SK-MEL-5 (cell line): ENCODE measurements at regions not wholly inside any gene's neighbourhood (a gene's known extent, or its start where the extent isn't known, plus 50 kb on each side); places are given as distances from the start of the nearest gene placed in this dataset.
A peak's percentile ranks its signal among the peaks of the same experiment; 100 is the strongest.

Experiments
- DNase-seq: peaks from one replicate; pipeline ENCODE4 v3.0.0-alpha.2; 2016; ENCODE audit warnings: low read depth, low spot score
- in situ Hi-C: cut with HindIII; loops from 2 replicates; pipeline ENCODE4 v1.10.0; 2016; ENCODE audit warnings: low sequenced_read_pairs, high pct_unique_total_duplicates, low pct_unique_long_range_greater_than_20kb

GRCh38 chr15:69748576-69749185, 296.1 kb downstream of the RPLP1 start:
- in situ Hi-C loops, result no loop called here
- no peak for DNase-seq

- no peak for DNase-seq
- in situ Hi-C loops, result no loop called here
These were observed 296.7 kb downstream of the RPLP1 start for GRCh38 chr15:69749274-69749673.

DNA sequence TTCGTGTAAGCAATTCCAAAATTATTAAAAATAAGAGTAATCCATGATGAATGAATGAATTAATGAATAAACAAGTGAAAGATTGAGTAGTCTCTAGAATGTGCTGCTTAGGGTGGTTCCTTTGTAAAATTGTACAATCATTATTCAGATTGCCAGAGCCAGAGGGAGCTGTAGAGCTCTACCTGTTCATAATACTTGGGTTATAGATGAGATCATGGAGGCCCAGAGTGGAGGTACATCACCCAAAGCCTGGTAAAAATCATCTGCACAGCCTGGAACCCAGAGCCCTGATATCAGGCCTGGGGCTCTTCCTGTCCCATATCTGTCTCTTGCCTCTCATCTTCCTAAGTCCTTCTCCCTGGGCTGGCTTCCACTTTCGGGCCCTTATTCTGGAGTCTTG, 297.2 kb downstream of the RPLP1 start:
- DNase-seq, result peak; percentile 16
- in situ Hi-C loops, result no loop called here

DNA sequence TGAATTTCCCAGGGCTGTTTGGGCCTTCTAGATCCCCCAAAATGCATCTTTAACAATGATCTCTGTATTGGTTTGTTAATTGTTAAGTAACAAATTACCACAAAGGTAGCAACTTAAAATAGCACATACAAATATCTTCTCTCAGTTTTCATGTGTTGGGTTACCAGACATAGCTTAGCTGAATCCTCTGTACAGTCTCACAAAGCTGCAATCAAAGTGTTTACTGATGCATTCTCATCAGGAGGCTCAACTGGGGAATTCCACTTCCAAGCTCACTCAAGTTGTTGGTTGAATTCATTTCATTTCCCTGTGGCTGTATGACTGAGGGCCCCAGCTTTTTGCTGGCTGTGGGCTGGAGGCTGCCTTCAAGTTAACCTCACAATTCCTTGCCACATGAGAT, 297.6 kb downstream of the RPLP1 start:
- DNase-seq, result no peak
- in situ Hi-C loops, result no loop called here

- in situ Hi-C loops, result no loop called here
- DNase-seq, result no peak
These were observed 298.5 kb downstream of the RPLP1 start for GRCh38 chr15:69751147-69751546.

DNA sequence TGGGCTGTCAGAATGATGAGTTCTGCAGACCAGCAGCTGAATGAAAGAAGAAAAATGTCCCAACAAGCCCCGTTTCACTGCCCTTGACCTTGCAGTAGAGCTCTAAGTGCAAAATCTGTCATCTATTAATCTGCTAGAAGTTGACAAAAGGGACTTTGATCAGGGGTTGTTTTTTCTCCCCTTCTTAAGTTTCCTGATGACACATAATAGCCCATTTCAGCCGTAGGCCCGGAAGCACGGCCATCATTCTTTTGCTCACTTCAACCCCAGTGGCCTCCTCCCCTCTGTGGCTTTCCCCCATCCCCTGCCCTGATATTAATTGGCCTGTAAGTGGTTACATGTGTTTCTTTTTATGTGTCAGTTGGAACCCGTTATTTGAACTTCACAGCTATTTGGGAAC, 298.9 kb downstream of the RPLP1 start:
- in situ Hi-C loops, result no loop called here

GRCh38 chr15:69753867-69754266, 301.2 kb downstream of the RPLP1 start:
- in situ Hi-C loops, result no loop called here
- no peak for DNase-seq

More for the DNA sequence above, 298.9 kb downstream of the RPLP1 start:
- no peak for DNase-seq

DNA sequence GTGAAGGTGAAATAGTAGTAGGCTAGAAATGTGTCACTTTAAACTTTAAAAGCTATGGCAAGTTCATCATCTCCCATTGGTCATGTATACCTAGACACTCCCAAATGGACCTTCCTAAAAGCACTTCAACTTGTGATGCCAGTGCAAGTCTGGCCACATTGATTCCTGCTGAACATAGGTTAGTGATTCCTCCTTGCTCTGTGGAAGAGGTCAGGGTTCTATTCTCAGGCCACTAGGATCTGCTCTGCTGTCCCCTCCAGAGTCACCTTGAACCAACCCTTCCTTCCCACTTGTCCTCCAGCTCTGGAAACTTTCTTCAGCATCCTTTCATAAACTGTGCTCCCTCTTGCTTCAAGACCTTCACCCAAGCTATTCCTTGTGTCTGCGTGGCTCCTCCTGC, 301.7 kb downstream of the RPLP1 start:
- in situ Hi-C loops, result no loop called here
- no peak for DNase-seq

- in situ Hi-C loops, result no loop called here
- no peak for DNase-seq
These were observed 303.1 kb downstream of the RPLP1 start for GRCh38 chr15:69755551-69756310.

DNA sequence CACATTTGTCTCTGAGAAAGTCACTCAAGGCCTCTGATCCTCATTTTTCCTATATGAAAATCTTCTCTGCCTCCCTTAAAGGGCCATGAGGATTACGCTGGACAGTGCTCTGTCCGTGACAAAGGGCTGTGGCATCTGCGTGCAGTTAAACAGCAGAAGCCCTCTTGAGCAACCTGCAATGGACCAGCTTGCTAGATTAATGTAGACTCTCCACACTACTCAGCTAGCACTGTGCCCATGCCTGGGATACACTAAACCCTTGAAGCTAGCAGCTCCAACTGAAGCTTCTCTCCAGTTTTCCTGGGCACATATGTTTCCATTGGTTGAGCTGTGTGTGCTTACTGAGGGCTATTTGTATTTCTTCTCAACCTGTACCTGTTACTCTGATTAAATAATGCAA, 303.8 kb downstream of the RPLP1 start:
- in situ Hi-C loops, result no loop called here

DNA sequence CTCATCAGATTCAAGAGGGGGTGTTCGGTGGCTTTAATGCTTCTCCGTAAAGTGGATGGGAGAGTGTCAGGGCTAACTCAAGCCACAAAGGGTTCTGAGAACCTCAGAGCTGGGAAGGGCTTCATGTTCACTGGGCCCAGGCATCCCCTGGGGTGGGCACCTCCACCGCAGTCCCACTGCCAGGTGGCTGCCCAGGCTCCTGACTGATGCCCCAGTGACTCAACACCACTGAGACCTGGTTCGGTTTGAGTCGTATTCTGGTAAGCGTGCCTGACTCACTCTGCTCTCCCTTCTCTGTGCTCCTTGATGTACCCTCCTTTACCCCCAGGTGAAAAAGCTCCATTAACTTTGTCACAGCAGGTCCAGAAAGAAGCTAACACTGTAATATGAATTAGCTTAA, 304.6 kb downstream of the RPLP1 start:
- DNase-seq, result no peak

More for the DNA sequence above, 303.8 kb downstream of the RPLP1 start:
- no peak for DNase-seq

DNA sequence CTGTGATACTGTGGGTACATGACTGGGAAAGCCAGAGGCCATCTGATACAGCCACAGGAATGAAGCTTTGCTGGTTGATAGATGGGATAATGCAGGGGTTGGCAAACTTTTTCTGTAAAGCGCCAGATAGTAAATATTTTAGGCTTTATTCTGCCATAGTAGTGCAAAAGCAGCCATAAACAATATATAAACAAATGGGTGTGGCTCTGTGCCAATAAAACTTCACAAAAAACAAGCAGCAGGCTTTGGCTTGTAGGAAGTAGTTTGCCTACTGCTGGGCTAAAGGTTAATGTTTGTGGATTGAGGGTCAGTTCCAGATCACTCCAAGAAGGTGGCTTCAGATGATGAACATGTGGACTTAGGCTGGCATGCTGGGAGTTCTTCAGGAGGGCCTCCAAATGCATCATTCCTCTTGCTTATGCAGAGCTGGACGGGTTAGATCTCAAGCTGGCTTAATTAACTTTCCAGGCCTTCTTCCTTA, 305.7 kb downstream of the RPLP1 start:
- in situ Hi-C loops, result no loop called here
- DNase-seq, result no peak

More for the DNA sequence above, 304.6 kb downstream of the RPLP1 start:
- in situ Hi-C loops, result no loop called here

DNA sequence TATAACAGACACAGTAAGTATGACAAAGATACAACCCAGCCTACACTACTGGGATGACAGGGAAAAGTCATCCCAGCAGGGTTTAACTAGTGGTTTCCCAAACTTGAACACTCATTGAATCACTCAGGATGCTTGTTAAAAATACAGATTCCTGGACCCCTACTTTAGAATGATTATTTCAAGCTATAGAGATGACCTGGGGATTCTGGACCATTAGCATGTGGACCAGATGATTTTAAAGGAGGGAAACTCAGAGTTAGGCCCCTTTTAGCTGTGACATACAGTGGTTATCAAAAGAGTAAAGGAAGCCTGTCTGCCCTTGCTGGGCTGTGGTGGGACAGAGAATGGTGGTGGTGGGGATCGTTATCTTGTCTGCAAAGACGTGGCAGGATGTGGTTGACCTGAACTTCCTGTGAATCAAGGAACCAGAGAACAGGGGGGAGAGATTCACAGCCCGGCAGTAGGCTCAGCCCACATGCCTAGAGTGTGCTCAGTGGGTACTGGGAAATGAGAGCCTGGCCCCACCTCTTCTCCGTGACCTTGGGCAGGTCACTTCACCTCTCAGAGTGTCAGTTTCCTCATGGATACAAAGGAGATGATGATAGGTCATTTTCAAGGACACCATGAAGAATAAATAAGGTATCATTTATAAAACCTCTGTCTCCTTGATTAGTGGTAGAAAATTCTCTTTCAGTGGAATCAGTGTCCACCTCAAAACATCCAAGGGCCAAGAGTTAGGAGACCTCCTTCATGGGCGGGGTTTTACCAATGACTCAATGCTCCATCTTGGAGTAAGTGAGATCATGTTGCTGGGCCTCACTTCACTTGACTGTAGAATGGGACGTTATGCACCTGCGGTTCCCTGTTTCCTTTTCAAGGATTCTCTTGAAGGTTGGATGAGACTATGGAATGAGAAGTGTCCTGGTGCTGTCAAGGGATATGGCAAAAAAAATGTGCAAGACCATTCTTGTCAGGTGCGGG, 306.5 kb downstream of the RPLP1 start:
- in situ Hi-C loops, result no loop called here

DNA sequence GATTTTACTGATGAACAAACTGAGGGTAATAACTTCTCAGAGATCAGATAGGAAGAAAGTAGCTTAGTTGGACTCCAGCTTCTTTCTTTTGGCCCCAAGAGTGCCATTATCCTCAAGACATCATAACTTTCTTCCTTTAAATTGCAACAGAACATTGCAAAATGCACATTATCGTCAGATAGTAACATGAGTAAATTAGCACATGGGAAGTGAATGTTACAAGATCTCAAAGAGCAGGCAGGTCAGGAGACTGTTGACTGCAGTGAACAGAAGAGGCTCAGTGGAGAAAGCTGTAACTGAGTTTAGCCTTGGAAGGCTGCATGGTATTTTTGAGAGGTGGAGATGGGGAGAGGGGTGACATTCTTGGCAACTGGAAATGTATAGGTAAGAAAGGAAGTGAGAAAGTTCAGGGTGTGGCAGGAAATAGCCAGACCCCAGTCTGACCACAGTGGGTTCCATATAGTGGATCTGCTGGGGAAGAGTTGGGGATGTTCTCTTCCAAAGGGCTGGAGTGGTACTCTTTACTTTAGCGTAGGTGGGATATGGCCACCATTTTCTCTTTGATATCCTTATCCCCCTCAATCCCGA, 307.7 kb downstream of the RPLP1 start:
- peak; percentile 23 for DNase-seq
- in situ Hi-C loops, result no loop called here

More for the DNA sequence above, 306.5 kb downstream of the RPLP1 start:
- no peak for DNase-seq

DNA sequence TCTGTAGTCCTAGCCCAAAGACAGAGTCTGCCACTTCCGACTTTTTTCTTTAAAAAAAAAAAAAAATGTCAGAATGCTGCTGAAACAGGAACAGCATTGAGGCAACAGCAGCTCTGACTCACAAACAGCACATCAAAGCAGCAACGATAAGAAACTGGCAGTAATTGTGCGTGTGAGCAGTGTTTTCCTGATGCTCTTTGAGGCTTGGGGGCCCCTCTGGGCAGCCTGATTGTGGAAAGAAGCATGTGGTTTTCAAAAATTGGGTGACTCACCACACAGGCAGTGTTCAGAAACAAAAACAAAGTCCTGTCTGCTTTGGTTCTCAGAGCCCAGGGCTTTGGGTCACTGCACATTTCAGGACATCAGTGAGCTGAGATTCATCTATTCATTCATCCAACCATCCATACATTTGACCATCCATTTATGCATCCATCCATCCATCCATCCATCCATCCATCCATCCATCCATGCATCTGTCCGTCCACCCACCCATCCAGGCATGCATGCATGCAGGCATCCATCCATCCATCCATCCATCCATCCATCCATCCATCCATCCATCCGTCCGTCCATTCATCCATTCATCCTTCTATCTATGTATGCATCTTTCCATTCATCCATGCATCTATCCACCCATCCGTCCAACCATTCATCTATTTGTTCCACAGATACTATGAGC, 308.4 kb downstream of the RPLP1 start:
- peak; percentile 80 for DNase-seq
- in situ Hi-C loops, result no loop called here

DNA sequence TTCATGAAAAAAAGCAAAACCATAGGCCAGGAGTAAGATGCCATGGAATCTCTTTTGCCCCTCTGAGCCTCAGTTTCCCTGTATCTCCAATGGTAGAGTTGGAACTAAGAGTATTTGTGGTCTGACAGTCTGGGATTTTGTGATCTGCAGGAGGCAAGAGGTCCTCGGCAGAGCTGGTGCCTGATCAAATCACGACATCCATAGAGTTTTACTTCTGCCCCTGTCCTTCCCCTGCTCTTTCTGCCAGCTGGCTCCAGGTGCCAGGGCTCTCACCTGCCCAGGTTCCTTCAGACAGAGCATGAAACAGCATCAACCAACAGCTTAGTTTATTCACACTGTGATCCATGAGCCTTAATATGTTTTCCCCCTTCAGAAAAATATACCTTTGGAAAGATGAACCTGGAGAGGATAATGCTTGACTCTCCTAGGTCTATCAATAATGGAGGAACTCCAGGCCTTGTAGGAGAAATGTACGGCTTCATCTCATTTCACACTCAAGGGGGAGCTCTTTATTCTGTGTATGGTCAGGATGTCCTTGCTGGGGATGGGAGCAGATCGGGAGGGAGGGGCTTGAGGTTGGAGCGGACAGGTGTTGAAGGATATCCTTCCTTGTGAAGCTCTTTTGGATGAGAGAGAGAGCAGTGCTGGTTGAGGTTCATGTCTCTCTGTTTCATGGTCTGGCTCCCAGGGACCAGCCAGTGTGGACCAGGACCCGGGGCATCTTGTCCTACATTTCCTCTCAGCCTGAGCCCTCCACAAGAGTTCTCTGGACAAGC, 309.9 kb downstream of the RPLP1 start:
- DNase-seq, result peak; percentile 67
- in situ Hi-C loops, result no loop called here

DNA sequence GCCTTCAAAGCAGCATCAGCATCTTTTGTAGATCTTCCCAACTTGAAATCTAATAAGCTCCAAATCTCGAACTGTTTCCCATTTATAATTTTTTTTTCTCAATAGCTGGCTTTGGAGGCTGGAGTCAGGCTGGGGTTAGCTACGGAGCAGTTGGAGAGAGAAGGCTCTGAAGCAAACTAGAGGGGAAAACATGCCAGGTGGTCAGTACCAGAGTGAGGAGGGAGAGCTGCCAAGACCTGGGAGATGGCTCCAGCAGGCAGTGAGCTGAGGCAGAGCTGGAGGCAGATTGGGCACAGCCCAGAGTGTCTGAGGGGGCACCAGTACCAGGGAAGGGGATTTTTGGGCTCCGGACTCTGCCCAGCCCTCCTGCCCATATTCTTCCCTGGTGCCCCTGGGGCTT, 311.2 kb downstream of the RPLP1 start:
- in situ Hi-C loops, result no loop called here
- DNase-seq, result no peak
